ENCODE measurements at regions not wholly inside any gene's neighbourhood (a gene's known extent, or its start where the extent isn't known, plus 50 kb on each side); places are given as distances from the start of the nearest gene placed in this dataset.

- H4K20me1 ChIP-seq (ENCODE audit: insufficient read depth) = no peaks in the 10 kb centered on the region
- H3K79me2 ChIP-seq (ENCODE audit: insufficient read depth, low read depth) = no peaks in the 10 kb centered on the region
- no peak overlapping the region for H3K4me3 ChIP-seq (IDR thresholded peaks at IDR 0.05; ENCODE audit: insufficient read depth, low read depth, low read length)
- H2AFZ ChIP-seq (ENCODE audit: low read depth) = no peak overlapping the region
- H3K36me3 ChIP-seq (ENCODE audit: insufficient read depth) = no peaks in the 10 kb centered on the region
- no peak overlapping the region for H3K9ac ChIP-seq
- H3K27ac ChIP-seq = no peak overlapping the region
- H3K4me1 ChIP-seq (ENCODE audit: low read depth, poor library complexity, severe bottlenecking) = no peaks in the 10 kb centered on the region
- H3K4me2 ChIP-seq = no peak overlapping the region
- TF ChIP-seq, protein P1, sequence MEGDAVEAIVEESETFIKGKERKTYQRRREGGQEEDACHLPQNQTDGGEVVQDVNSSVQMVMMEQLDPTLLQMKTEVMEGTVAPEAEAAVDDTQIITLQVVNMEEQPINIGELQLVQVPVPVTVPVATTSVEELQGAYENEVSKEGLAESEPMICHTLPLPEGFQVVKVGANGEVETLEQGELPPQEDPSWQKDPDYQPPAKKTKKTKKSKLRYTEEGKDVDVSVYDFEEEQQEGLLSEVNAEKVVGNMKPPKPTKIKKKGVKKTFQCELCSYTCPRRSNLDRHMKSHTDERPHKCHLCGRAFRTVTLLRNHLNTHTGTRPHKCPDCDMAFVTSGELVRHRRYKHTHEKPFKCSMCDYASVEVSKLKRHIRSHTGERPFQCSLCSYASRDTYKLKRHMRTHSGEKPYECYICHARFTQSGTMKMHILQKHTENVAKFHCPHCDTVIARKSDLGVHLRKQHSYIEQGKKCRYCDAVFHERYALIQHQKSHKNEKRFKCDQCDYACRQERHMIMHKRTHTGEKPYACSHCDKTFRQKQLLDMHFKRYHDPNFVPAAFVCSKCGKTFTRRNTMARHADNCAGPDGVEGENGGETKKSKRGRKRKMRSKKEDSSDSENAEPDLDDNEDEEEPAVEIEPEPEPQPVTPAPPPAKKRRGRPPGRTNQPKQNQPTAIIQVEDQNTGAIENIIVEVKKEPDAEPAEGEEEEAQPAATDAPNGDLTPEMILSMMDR (conservative IDR thresholded peaks at IDR 0.05; ENCODE audit: low read depth, low read length) = no peak
- H3K27me3 ChIP-seq (ENCODE audit: insufficient read depth, low read depth) = no peaks in the 10 kb centered on the region
Observed at GRCh38 chr18:38811209-38811608, 1245.6 kb upstream of the CELF4 start.

GRCh38 chr18:38810789-38811188, 1245.2 kb upstream of the CELF4 start:
- no peaks in the 10 kb centered on the region for H3K27me3 ChIP-seq (ENCODE audit: insufficient read depth, low read depth)
- no peaks in the 10 kb centered on the region for H4K20me1 ChIP-seq (ENCODE audit: insufficient read depth)
- no peak overlapping the region for H3K4me3 ChIP-seq (IDR thresholded peaks at IDR 0.05; ENCODE audit: insufficient read depth, low read depth, low read length)
- H2AFZ ChIP-seq (ENCODE audit: low read depth) = no peak overlapping the region
- H3K4me1 ChIP-seq (ENCODE audit: low read depth, poor library complexity, severe bottlenecking) = no peaks in the 10 kb centered on the region
- TF ChIP-seq, protein P1 (conservative IDR thresholded peaks at IDR 0.05; ENCODE audit: low read depth, low read length) = no peak
- no peaks in the 10 kb centered on the region for H3K79me2 ChIP-seq (ENCODE audit: insufficient read depth, low read depth)
- H3K4me2 ChIP-seq = no peak overlapping the region
- H3K27ac ChIP-seq = no peak overlapping the region
- no peak overlapping the region for H3K9ac ChIP-seq
- H3K36me3 ChIP-seq (ENCODE audit: insufficient read depth) = no peaks in the 10 kb centered on the region

DNA sequence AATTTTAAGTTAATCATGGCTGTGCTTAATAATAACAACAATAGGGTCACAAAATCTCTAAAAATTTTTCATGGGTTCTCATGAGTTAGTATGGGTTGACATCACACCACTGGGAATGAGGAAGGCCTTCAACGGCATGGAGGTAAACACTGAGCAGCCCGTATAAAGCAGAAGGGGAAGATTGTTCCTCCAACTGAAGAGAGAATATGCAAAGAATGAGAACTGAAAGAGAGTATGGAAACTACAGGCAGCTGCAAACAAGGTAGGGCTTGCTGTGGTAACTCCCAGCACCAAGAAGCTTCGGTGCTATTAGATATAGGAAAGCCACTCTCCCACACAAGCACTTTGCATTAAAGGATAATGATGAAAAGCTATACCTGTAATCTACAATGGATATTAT, 1242.3 kb upstream of the CELF4 start:
- H3K27ac ChIP-seq = no peak overlapping the region
- H3K79me2 ChIP-seq (ENCODE audit: insufficient read depth, low read depth) = no peaks in the 10 kb centered on the region
- H3K4me2 ChIP-seq = no peak overlapping the region
- H4K20me1 ChIP-seq (ENCODE audit: insufficient read depth) = no peaks in the 10 kb centered on the region
- H3K36me3 ChIP-seq (ENCODE audit: insufficient read depth) = no peaks in the 10 kb centered on the region
- no peak overlapping the region for H3K4me3 ChIP-seq (IDR thresholded peaks at IDR 0.05; ENCODE audit: insufficient read depth, low read depth, low read length)
- H3K9ac ChIP-seq = no peak overlapping the region
- no peaks in the 10 kb centered on the region for H3K27me3 ChIP-seq (ENCODE audit: insufficient read depth, low read depth)
- H2AFZ ChIP-seq (ENCODE audit: low read depth) = no peak overlapping the region
- TF ChIP-seq, protein P1 (conservative IDR thresholded peaks at IDR 0.05; ENCODE audit: low read depth, low read length) = no peak
- no peaks in the 10 kb centered on the region for H3K4me1 ChIP-seq (ENCODE audit: low read depth, poor library complexity, severe bottlenecking)

GRCh38 chr18:38805256-38805655, 1239.7 kb upstream of the CELF4 start:
- H2AFZ ChIP-seq (ENCODE audit: low read depth) = no peak overlapping the region
- no peak overlapping the region for H3K4me3 ChIP-seq (IDR thresholded peaks at IDR 0.05; ENCODE audit: insufficient read depth, low read depth, low read length)
- H3K27ac ChIP-seq = no peak overlapping the region
- H3K79me2 ChIP-seq (ENCODE audit: insufficient read depth, low read depth) = no peaks in the 10 kb centered on the region
- H4K20me1 ChIP-seq (ENCODE audit: insufficient read depth) = no peaks in the 10 kb centered on the region
- TF ChIP-seq, protein P1 (conservative IDR thresholded peaks at IDR 0.05; ENCODE audit: low read depth, low read length) = no peak
- no peaks in the 10 kb centered on the region for H3K27me3 ChIP-seq (ENCODE audit: insufficient read depth, low read depth)
- no peak overlapping the region for H3K4me2 ChIP-seq
- H3K4me1 ChIP-seq (ENCODE audit: low read depth, poor library complexity, severe bottlenecking) = no peaks in the 10 kb centered on the region
- no peak overlapping the region for H3K9ac ChIP-seq
- H3K36me3 ChIP-seq (ENCODE audit: insufficient read depth) = no peaks in the 10 kb centered on the region
